Prostate gland (tissue), 2 donors: ENCODE measurements at regions not wholly inside any gene's neighbourhood (a gene's known extent, or its start where the extent isn't known, plus 50 kb on each side); places are given as distances from the start of the nearest gene placed in this dataset.

ENCODE experiments used
- DNase-seq: peaks from one replicate; pipeline ENCODE4 v3.0.0-alpha.2; 2019; ENCODE audit warnings: low spot score
- H3K27ac ChIP-seq, 2 donors: fragments of 200-600 bp; sonication (generic); 2 replicates each; pipeline ENCODE4 v1.5.1; 2017 to 2019
- H3K27me3 ChIP-seq: fragments of 200-600 bp; sonication (generic); replicated peaks from 2 replicates; pipeline ENCODE4 v1.5.1; 2019; ENCODE audit not compliant: insufficient read depth
- H3K36me3 ChIP-seq, 2 donors: fragments of 200-600 bp; sonication (generic); 1 replicate in 1 of 2; 2 replicates in 1 of 2; pipeline versions ENCODE4 v1.5.1 to v1.8.1; 2017 to 2019
- H3K4me1 ChIP-seq: fragments of 200-600 bp; sonication (generic); replicated peaks from 2 replicates; pipeline ENCODE4 v1.5.1; 2019
- H3K4me3 ChIP-seq, 2 donors: fragments of 200-600 bp; sonication (generic); 2 replicates each; pipeline ENCODE4 v1.5.1; 2017 to 2019
- H3K9me3 ChIP-seq: fragments of 200-600 bp; sonication (generic); 2 replicates; pipeline ENCODE4 v1.5.1; 2017
- POLR2A ChIP-seq: fragments of 450-650 bp; IDR thresholded peaks from one replicate; pipeline ENCODE4 v1.6.1; 2016; ENCODE audit warnings: antibody characterized with exemption, mild to moderate bottlenecking
- POLR2AphosphoS5 ChIP-seq: sonication (generic); formaldehyde crosslinking; IDR thresholded peaks from one replicate; pipeline ENCODE4 v1.6.1; 2017; ENCODE audit warnings: antibody characterized with exemption
- WGBS: methylation state at CpG from one replicate; pipeline ENCODE4 v1.1.5; 2018; 5-methylcytosine and 5-hydroxymethylcytosine counted together
- intact Hi-C: fragments of 100-400 bp; cut with DNase I; formaldehyde crosslinking; loops from one replicate; pipeline ENCODE4 v1.14.2; 2022
- TF ChIP-seq, protein P1 (sequence below), 4 experiments: fragments of 200-600 bp in 2 of 4; fragments of 450-650 bp in 2 of 4; sonication (generic) in 2 of 4; IDR thresholded peaks; 1 replicate in 3 of 4; 2 replicates in 1 of 4; pipeline ENCODE4 v1.5.1; 2016 to 2019; ENCODE audit warnings: antibody characterized with exemption in 4 of 4, mild to moderate bottlenecking in 2 of 4, moderate library complexity in 2 of 4

DNA sequence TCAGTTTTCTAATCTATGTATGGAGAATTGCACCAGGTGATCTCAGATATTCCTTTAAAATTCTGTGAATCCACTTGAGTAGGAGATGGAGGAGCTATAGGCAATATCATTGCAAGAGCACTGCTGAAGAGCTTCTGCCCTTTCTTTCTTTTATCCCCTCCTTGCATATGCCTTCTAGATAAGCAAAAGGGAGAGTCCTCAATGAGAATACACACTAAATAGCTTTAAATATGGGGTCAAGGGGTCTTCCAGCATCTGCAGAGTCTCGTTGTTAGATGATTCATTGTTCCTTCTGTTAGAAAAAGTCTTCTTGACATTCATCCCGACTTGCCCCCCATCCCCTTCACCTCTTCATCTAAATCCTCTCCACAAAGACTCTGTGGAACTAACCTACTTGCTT, 156.1 kb downstream of the PIK3R1 start:
- no peaks in the 10 kb centered on the region for H3K36me3 ChIP-seq
- H3K4me1 ChIP-seq: no peaks in the 10 kb centered on the region
- intact Hi-C loops: no loop called here
- TF ChIP-seq POLR2AphosphoS5: no peak
- TF ChIP-seq, protein P1, sequence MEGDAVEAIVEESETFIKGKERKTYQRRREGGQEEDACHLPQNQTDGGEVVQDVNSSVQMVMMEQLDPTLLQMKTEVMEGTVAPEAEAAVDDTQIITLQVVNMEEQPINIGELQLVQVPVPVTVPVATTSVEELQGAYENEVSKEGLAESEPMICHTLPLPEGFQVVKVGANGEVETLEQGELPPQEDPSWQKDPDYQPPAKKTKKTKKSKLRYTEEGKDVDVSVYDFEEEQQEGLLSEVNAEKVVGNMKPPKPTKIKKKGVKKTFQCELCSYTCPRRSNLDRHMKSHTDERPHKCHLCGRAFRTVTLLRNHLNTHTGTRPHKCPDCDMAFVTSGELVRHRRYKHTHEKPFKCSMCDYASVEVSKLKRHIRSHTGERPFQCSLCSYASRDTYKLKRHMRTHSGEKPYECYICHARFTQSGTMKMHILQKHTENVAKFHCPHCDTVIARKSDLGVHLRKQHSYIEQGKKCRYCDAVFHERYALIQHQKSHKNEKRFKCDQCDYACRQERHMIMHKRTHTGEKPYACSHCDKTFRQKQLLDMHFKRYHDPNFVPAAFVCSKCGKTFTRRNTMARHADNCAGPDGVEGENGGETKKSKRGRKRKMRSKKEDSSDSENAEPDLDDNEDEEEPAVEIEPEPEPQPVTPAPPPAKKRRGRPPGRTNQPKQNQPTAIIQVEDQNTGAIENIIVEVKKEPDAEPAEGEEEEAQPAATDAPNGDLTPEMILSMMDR (IDR thresholded peaks at IDR 0.05): no peak
- no peak for TF ChIP-seq POLR2A
- H3K27me3 ChIP-seq: no peaks in the 10 kb centered on the region
- DNase-seq: no peak
- no peak overlapping the region for H3K4me3 ChIP-seq
- H3K27ac ChIP-seq: no peak overlapping the region
- no peaks in the 10 kb centered on the region for H3K9me3 ChIP-seq
- WGBS: 84% methylated on average over 2 of the region's 2 CpGs

GRCh38 chr5:68372161-68372560, 156.6 kb downstream of the PIK3R1 start:
- no peak for DNase-seq
- Histone ChIP-seq H3K4me3 (no peak overlapping the region), H3K36me3 (no peaks in the 10 kb centered on the region), H3K27me3 (no peaks in the 10 kb centered on the region), H3K4me1 (no peaks in the 10 kb centered on the region), H3K27ac (no peak overlapping the region), H3K9me3 (no peaks in the 10 kb centered on the region)
- 89% methylated on average over 1 of the region's 1 CpG for WGBS
- intact Hi-C loops: no loop called here
- TF ChIP-seq, protein P1 (IDR thresholded peaks at IDR 0.05): no peak
- no peak for TF ChIP-seq POLR2AphosphoS5
- no peak for TF ChIP-seq POLR2A

DNA sequence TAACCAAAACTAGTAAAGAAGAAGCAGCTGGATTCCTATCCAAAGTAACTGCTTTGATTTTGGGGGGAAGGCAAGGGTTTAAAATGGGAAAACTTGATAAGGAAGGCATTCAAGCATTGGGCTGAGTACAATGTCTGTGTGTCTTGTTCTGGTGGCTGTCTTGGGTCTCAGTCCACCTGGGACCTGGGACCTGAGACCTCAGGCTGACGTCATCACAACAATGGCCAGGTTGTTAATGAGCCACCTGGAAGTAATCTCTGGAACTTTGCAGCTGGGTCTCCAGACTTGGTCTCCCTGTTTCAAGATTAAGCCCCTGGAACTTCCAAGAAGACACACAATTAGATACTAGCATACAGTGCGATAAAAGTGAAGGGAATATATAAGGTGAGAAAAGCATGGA, 157.5 kb downstream of the PIK3R1 start:
- no peak overlapping the region for H3K27ac ChIP-seq
- WGBS: 98% methylated on average over 2 of the region's 2 CpGs
- H3K9me3 ChIP-seq: no peaks in the 10 kb centered on the region
- intact Hi-C loops: no loop called here
- H3K4me3 ChIP-seq: no peak overlapping the region
- H3K27me3 ChIP-seq: no peaks in the 10 kb centered on the region
- no peak for TF ChIP-seq POLR2A
- no peak for TF ChIP-seq POLR2AphosphoS5
- TF ChIP-seq, protein P1 (IDR thresholded peaks at IDR 0.05): no peak
- H3K4me1 ChIP-seq: no peaks in the 10 kb centered on the region
- no peaks in the 10 kb centered on the region for H3K36me3 ChIP-seq
- no peak for DNase-seq

GRCh38 chr5:68374796-68375518, 159.4 kb downstream of the PIK3R1 start:
- 40% methylated on average over 1 of the region's 1 CpG for WGBS
- Histone ChIP-seq H3K27me3 (no peaks in the 10 kb centered on the region), H3K27ac (no peak overlapping the region)

DNA sequence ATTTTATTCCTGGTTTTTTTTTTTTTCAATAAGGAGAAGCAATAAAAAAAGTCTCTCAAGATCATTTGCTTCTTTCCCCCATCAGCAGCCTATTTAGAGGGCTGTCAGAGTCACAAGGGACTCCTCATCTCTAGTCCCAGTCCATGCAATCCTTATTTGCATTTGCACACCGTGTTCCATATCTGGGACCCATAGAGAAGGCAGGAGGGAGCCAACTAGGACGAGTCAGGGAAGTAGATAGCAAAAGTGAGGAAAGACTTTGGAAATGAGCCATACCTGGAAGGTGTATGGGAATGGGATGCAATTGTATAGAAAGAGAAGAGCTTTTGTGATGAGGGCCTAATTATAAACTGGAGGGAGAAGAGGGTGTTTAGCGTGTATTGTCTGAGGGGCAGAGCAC, 160.0 kb downstream of the PIK3R1 start:
- Histone ChIP-seq H3K4me3 (no peak overlapping the region), H3K4me1 (no peaks in the 10 kb centered on the region), H3K36me3 (no peaks in the 10 kb centered on the region), H3K9me3 (no peaks in the 10 kb centered on the region), H3K27ac (no peak overlapping the region), H3K27me3 (no peaks in the 10 kb centered on the region)
- no peak for DNase-seq
- WGBS: 39% methylated on average over 3 of the region's 3 CpGs
- intact Hi-C loops: no loop called here
- TF ChIP-seq POLR2AphosphoS5 (no peak), POLR2A (no peak)
- TF ChIP-seq, protein P1 (IDR thresholded peaks at IDR 0.05): no peak

More at GRCh38 chr5:68374796-68375518, 159.4 kb downstream of the PIK3R1 start:
- no peak for DNase-seq
- TF ChIP-seq, protein P1 (IDR thresholded peaks at IDR 0.05): no peak
- TF ChIP-seq POLR2AphosphoS5: no peak
- Histone ChIP-seq H3K4me1 (no peaks in the 10 kb centered on the region), H3K9me3 (no peaks in the 10 kb centered on the region), H3K36me3 (no peaks in the 10 kb centered on the region), H3K4me3 (no peak overlapping the region)
- intact Hi-C loops: no loop called here
